PC-9 (cell line): ENCODE measurements at regions not wholly inside any gene's neighbourhood (a gene's known extent, or its start where the extent isn't known, plus 50 kb on each side); places are given as distances from the start of the nearest gene placed in this dataset.

ENCODE experiments used
- BruUV-seq: library from RNA; stranded (reverse); fragments of 400-500 nt; replicated peaks from 2 replicates; lab custom pipeline; 2021; lab: Mats Ljungman, UMichigan
- CTCF ChIA-PET: fragments of 300-600 bp; sonication (Branson Sonifier 250); formaldehyde crosslinking; loops from one replicate; lab custom pipeline; 2022; ENCODE audit warnings: antibody characterized with exemption; lab: Charles Lee
- POLR2A ChIA-PET: fragments of 300-600 bp; sonication (Branson Sonifier 250); formaldehyde crosslinking; loops from one replicate; lab custom pipeline; 2022; ENCODE audit warnings: antibody characterized with exemption; ENCODE audit not compliant: unreplicated experiment; lab: Charles Lee
- DNase-seq, 2 experiments: peaks; one replicate each; pipeline versions ENCODE4 v3.0.0 to v3.0.0-alpha.2; 2015 to 2022; ENCODE audit warnings: mixed read lengths in 1 of 2
- H2AFZ ChIP-seq: fragments of 200-600 bp; sonication (generic); 2 replicates; pipeline ENCODE4 v1.8.1; 2017; ENCODE audit warnings: antibody characterized with exemption
- H3F3A ChIP-seq: fragments of 200-600 bp; sonication (generic); 2 replicates; pipeline ENCODE4 v1.8.1; 2017; ENCODE audit warnings: antibody characterized with exemption, mild to moderate bottlenecking, low read depth; ENCODE audit not compliant: insufficient read depth
- H3K27ac ChIP-seq: fragments of 200-600 bp; sonication (generic); 2 replicates; pipeline ENCODE4 v1.6.1; 2016; ENCODE audit warnings: mixed run types
- H3K27me3 ChIP-seq: fragments of 200-600 bp; sonication (generic); 2 replicates; pipeline ENCODE4 v1.6.1; 2016; ENCODE audit warnings: low read depth, mixed run types; ENCODE audit not compliant: insufficient read depth
- H3K36me3 ChIP-seq: fragments of 200-600 bp; sonication (generic); 2 replicates; pipeline ENCODE4 v1.6.1; 2016; ENCODE audit warnings: low read depth, mixed run types
- H3K4me1 ChIP-seq: fragments of 200-600 bp; sonication (generic); replicated peaks from 2 replicates; pipeline ENCODE4 v1.6.1; 2016; ENCODE audit warnings: mixed run types; ENCODE audit not compliant: insufficient read depth
- H3K4me2 ChIP-seq: fragments of 200-600 bp; sonication (generic); 2 replicates; pipeline ENCODE4 v1.6.1; 2017; ENCODE audit warnings: mixed run types
- H3K4me3 ChIP-seq: fragments of 200-600 bp; sonication (generic); 2 replicates; pipeline ENCODE4 v1.6.1; 2016; ENCODE audit warnings: mixed run types
- H3K79me2 ChIP-seq: fragments of 200-600 bp; sonication (generic); 2 replicates; pipeline ENCODE4 v1.6.1; 2017; ENCODE audit warnings: low read depth, mixed run types
- H3K9me2 ChIP-seq: fragments of 200-600 bp; sonication (generic); 2 replicates; pipeline ENCODE4 v1.8.1; 2017; ENCODE audit warnings: mild to moderate bottlenecking; ENCODE audit not compliant: insufficient read depth
- H3K9me3 ChIP-seq: fragments of 200-600 bp; sonication (generic); 2 replicates; pipeline ENCODE4 v1.8.1; 2016; ENCODE audit warnings: low read depth; ENCODE audit not compliant: insufficient read depth
- H4K20me1 ChIP-seq: fragments of 200-600 bp; sonication (generic); 2 replicates; pipeline ENCODE4 v1.8.1; 2017; ENCODE audit not compliant: insufficient read depth
- EZH2 ChIP-seq: fragments of 200-600 bp; sonication (generic); IDR thresholded peaks from 2 replicates; pipeline ENCODE4 v1.8.0; 2017; ENCODE audit warnings: antibody characterized with exemption, low read depth
- intact Hi-C: fragments of 100-400 bp; cut with micrococcal nuclease; formaldehyde crosslinking; loops from one replicate; pipeline ENCODE4 v1.10.0; 2022; ENCODE audit not compliant: unreplicated experiment
- TF ChIP-seq, protein P1 (sequence below): fragments of 200-600 bp; sonication (generic); conservative IDR thresholded peaks from 2 replicates; pipeline ENCODE4 v1.6.1; 2017; ENCODE audit warnings: mixed run types, antibody characterized with exemption, mild to moderate bottlenecking, moderate library complexity

DNA sequence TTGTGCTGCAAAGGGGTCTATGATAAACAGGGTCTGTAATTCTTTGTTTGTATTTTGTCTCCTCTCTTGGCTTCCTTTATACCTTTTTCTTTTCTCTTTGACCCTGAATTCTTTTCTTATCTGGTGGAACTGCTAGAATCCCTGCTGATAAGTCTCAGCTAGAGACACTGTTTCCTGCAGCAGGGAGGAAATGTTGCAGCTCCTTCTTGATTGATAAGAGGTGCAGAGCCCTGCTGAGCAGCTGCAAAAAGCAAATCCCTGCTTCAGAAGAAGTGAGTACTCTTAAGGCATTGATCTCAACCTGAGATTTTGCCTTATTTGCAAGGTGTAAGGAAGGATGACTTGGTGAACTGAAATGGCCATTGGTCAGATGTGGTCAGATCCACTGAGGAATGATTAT, 167.8 kb downstream of the NUP35 start:
- ChIA-PET CTCF (no interaction called here), POLR2A (no interaction called here)
- no peaks in the 10 kb centered on the region for H3K27me3 ChIP-seq
- no peak for DNase-seq
- no peak overlapping the region for H2AFZ ChIP-seq
- H3K4me3 ChIP-seq, result no peak overlapping the region
- H3K4me1 ChIP-seq, result no peaks in the 10 kb centered on the region
- H3K4me2 ChIP-seq, result no peak overlapping the region
- no peaks in the 10 kb centered on the region for H3K9me2 ChIP-seq
- BruUV-seq, result no TSS peak
- H3K36me3 ChIP-seq, result no peaks in the 10 kb centered on the region
- H3F3A ChIP-seq, result no peaks in the 10 kb centered on the region
- TF ChIP-seq, protein P1, sequence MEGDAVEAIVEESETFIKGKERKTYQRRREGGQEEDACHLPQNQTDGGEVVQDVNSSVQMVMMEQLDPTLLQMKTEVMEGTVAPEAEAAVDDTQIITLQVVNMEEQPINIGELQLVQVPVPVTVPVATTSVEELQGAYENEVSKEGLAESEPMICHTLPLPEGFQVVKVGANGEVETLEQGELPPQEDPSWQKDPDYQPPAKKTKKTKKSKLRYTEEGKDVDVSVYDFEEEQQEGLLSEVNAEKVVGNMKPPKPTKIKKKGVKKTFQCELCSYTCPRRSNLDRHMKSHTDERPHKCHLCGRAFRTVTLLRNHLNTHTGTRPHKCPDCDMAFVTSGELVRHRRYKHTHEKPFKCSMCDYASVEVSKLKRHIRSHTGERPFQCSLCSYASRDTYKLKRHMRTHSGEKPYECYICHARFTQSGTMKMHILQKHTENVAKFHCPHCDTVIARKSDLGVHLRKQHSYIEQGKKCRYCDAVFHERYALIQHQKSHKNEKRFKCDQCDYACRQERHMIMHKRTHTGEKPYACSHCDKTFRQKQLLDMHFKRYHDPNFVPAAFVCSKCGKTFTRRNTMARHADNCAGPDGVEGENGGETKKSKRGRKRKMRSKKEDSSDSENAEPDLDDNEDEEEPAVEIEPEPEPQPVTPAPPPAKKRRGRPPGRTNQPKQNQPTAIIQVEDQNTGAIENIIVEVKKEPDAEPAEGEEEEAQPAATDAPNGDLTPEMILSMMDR, result no peak
- TF ChIP-seq EZH2, result no peak
- no peaks in the 10 kb centered on the region for H4K20me1 ChIP-seq
- H3K79me2 ChIP-seq, result no peaks in the 10 kb centered on the region
- H3K9me3 ChIP-seq, result no peaks in the 10 kb centered on the region
- intact Hi-C loops, result loop anchor here (5.0 kb wide), 1 partner anchor 70 kb away; no protein-coding TSS in a partner anchor
- no peak overlapping the region for H3K27ac ChIP-seq

DNA sequence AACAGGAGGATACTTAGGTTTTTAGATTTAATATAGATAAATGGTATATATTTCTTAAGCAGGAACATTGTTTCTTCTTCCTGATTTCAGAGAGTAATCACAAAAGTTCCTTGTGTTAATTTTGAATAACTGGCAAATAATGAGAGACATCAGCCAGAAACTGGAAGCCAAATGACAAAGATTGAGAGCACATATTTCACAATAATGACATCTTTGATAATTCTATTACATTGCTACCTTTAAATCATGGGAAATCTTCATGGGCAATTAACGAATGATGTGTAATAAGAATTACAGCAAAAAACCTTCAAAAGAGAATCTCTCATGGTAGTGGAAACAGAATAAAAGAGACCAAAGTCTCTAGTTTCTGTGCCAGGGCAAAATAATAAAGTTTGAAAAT, 215.1 kb downstream of the NUP35 start:
- H3K36me3 ChIP-seq, result no peaks in the 10 kb centered on the region
- ChIA-PET CTCF (no interaction called here), POLR2A (no interaction called here)
- no TSS peak for BruUV-seq
- no peak for TF ChIP-seq EZH2
- TF ChIP-seq, protein P1, result no peak
- no peak overlapping the region for H3K27ac ChIP-seq
- DNase-seq, result no peak
- no peaks in the 10 kb centered on the region for H4K20me1 ChIP-seq
- no peaks in the 10 kb centered on the region for H3K79me2 ChIP-seq
- no peaks in the 10 kb centered on the region for H3K9me3 ChIP-seq
- H3F3A ChIP-seq, result no peaks in the 10 kb centered on the region
- H3K4me3 ChIP-seq, result no peak overlapping the region
- H2AFZ ChIP-seq, result no peak overlapping the region
- intact Hi-C loops, result no loop called here
- no peak overlapping the region for H3K4me2 ChIP-seq
- H3K27me3 ChIP-seq, result no peaks in the 10 kb centered on the region
- H3K9me2 ChIP-seq, result no peaks in the 10 kb centered on the region
- no peaks in the 10 kb centered on the region for H3K4me1 ChIP-seq

GRCh38 chr2:183341057-183341456, 216.8 kb downstream of the NUP35 start:
- Histone ChIP-seq H3F3A (no peaks in the 10 kb centered on the region), H3K9me3 (no peaks in the 10 kb centered on the region), H3K27me3 (no peaks in the 10 kb centered on the region), H3K4me3 (no peak overlapping the region), H4K20me1 (no peaks in the 10 kb centered on the region), H3K9me2 (no peaks in the 10 kb centered on the region), H3K36me3 (no peaks in the 10 kb centered on the region), H2AFZ (no peak overlapping the region), H3K4me2 (no peak overlapping the region), H3K4me1 (no peaks in the 10 kb centered on the region), H3K79me2 (no peaks in the 10 kb centered on the region), H3K27ac (no peak overlapping the region)
- ChIA-PET POLR2A (no interaction called here), CTCF (no interaction called here)
- TF ChIP-seq, protein P1, result no peak
- TF ChIP-seq EZH2, result no peak
- intact Hi-C loops, result no loop called here
- no peak for DNase-seq
- no TSS peak for BruUV-seq
